HG03097 (cell line): ENCODE measurements at regions not wholly inside any gene's neighbourhood (a gene's known extent, or its start where the extent isn't known, plus 50 kb on each side); places are given as distances from the start of the nearest gene placed in this dataset.
"Not testable (repeated sequence)": the region's sequence is repeated elsewhere in the genome, so short reads cannot be mapped to it uniquely, and the experiment has no call there.

Experiments
- ATAC-seq: cut with Tn5 transposase; IDR thresholded peaks from one replicate; pipeline ENCODE4 v1.9.1; 2021; ENCODE audit not compliant: unreplicated experiment, low FRiP score

DNA sequence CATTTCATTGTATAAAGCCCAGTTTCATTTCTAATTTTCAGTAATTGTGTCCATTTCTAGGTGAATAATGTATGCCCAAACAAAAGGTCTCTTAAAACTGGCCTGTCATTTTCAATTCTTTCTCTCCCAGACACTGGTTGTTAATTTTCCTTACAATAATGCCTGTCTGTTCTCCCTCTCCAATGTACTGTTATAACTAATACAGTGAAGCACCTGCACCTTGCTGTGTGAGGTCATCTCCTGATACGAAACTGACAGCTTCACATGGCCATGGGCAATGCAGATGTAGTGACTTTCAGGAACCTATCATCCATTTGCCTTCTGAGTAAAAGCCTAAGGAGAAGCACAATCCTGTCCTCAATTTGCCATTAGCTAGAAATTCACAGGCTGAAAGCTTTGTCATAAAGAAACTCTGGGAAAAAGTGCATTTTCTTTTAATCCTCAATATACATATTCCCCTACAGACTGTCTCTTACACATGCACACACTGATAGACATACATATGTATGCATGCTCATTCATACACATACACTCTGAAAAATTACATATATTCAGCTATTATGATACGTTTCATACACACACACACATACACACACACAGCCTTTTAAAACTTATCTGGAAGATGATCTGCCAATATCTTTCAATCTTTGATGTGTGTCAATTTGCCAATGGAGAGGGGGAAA is 1030.3 kb downstream of the TDRD15 start:
- ATAC-seq: no peak

DNA sequence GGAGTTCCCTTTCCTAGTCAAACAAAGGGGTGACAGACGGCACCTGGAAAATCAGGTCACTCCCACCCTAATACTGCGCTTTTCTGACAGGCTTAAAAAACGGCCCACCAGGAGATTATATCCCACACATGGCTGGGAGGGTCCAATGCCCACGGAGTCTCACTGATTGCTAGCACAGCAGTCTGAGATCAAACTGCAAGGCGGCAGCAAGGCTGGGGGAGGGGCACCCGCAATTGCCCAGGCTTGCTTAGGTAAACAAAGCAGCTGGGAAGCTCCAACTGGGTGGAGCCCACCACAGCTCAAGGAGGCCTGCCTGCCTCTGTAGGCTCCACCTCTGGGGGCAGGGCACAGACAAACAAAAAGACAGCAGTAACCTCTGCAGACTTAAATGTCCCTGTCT is 1032.9 kb downstream of the TDRD15 start:
- not testable (repeated sequence) for ATAC-seq

DNA sequence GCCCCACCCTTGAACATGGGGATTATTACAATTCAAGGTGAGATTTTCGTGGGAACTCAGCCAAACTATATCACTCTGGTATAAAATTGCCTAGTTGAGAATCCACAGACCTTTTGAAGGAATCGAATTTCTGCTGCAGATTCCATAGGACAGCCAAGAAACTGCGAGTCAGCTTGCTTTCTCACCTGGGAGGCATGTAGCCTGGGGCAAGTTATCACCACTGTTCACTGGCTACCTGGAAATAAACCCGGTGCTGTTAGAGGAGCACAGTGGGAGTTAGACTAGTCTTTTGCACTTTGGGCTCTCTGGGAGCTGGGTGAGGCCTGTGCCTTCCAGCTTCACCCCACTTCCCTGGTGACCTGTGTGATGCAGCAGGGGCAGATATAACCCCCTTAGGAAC is 1043.5 kb downstream of the TDRD15 start:
- no peak for ATAC-seq

DNA sequence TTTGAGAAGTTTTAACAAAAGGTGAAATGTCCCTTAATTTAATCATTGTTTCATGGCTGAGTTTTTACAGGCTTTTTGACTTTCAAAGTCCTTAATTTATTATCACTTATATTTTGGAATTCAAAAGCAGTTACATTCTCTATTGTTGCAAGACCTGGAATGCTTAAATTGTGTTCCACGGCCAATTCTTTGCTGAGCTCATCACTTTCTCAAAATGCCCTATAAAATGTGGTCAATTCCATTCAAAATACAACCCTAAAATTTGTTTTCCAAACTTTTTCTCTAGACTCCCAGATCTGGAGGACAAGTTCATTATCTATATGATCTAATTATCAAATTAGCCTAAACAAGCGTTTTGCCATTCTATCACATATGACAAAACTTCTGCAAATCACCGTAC is 1051.2 kb downstream of the TDRD15 start:
- no peak for ATAC-seq

DNA sequence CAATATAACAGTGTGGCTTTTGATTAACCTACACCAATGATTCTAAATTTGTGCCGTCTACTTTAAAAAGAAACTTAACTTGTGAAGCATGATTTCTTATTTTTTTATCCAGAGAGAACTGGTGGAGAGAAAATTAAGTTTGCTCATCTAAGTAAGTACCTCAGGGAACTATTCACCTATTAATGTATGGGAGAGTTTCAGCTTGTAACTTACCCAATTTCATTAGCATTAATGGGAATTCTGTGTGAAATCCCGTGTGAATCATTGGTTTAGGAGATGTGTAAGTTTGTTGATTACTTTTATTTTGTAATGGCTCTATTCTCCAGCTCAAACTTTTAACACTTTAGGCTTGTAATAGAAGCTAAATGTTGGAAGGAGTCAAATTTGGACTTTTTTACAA is 1061.5 kb downstream of the TDRD15 start:
- no peak for ATAC-seq

DNA sequence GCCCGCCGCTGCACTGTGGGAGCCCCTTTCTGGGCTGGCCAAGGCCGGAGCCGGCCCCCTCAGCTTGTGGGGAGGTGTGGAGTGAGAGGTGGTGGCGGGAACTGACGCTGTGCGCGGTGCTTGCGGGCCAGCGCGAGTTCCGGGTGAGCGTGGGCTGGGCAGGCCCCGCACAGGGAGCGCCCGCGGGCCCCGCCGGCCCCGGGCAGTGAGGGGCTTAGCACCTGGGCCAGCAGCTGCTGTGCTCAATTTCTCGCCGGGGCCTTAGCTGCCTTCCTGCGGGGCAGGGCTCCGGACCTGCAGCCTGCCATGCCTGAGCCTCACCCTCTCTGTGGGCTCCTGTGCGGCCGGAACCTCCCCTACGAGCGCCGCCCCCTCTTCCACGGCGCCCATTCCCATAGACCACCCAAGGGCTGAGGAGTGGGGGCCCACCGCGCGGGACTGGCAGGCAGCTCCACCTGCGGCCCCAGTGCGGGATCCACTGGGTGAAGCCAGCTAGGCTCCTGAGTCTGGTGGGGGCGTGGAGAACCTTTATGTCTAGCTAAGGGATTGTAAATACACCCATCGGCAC is 1062.6 kb downstream of the TDRD15 start:
- ATAC-seq: not testable (repeated sequence)

DNA sequence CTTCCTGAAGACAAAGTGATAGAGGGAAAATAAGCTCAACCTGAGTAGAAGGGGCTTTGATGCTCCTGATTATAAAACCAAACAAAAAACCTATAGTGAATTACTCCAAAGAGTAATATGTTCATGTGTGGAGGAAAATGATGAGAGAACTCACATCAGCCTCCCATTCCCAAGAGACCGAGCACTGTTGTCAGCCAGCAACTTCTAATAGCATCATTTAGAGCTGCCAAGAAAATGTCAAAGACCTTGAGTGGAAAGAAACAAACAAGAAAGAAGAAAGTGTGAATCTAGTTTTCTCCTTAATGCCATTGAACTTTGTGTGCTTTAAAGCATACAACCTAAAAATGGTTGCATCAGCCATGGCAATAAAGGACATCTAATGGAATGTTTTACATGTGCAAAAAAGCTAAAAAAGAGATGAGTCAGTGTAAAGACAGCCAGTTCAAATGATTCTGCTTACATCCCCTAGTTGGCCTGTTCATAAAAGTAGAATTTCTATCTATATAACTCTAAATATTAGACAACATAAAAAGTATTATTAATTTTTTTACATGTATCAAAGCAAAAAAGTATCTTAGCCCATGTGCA is 1066.2 kb downstream of the TDRD15 start:
- ATAC-seq: no peak

DNA sequence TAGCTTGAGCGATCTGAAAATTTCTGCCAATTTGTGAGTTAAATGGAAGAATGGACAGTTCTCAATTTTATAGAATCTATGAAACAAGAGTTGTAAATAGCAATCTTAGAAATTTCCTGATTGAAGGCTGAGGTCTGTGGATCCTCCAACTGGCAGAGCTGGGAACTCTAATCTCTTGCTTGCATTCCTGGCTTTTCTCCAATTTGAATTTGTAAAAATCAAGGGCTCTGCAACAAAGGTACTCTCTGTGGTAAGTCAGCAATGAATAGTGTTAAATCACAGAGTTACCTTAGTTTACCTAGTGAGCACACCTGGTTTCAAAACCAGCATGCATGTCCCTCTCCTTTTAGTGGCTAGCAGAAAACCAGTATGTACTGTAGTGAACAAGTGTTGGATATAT is 1070.5 kb downstream of the TDRD15 start:
- no peak for ATAC-seq

DNA sequence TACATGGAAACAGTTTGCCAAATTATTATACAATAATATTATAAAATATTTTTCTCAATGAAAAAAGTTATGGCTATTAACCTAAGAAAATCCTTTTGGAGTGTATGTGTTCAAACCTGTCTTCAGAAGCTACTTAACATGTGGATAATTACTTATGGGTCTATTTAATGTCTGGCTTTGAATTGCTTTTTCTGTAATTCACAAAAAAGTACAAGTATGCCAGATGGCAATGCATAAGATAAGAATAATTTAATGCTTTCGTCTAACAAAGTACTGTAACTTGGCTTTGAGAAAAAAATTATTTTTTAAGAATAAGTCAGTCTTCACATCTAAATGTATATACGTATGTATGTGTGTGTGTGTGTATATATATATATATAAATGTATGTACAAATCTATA is 1073.0 kb downstream of the TDRD15 start:
- ATAC-seq: no peak

DNA sequence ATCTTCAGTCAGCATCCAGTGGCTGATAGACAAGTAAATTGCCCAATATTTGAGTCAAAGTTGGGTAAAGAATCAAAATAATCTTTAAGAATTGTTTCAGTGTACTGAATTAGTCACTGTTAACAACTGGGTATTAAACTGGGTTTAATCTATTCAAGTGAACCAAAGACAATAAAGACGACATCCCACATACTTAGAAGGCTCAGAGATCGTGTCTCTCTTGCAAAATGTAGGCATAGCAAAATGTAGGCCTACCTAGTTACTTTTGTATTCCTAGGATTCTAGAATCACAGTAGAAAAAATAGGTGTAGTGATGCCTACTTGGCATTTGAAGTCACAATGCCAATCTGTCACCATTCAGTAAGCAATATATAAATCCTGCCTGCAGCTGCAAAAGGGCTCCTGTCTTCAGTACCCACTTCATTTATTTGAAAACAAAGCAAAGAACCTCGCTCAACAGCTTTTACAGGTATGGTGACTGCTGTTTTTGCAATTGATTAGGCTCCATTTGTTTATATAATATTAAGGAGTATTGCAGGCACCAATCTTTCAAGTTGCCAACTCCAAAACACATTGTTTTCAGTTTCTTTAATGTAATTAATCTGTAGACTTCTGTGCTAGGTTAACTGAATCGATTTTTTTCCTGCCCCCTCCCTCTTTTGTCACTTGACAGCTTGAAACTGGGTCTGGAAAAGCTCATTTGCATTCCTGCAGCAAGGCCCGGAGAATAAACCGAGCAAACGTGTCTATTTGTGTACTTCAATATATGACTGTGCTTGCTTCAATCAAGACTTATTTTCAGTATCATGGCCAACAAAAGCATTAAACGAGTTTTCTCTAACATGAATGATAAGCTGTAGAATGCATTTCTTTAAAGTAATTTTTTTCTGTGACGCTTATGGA is 1074.9 kb downstream of the TDRD15 start:
- no peak for ATAC-seq

DNA sequence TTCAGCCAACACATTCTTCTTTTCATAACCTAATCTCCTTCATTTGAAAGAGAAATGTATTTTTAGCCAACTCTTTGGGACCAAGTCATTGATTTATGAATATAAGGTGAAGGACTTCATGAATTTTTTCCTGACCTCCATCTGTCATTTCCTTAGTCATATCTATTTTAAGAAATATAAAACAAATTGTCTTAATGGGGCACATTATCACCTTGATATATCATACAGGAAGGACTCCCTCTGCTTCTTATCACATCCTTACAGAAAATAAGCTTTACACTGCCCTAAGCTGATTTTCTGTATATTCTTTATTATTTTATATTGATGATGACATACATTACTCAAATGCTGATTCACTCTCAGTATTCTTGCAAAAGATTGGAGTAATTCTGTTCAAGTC is 1076.2 kb downstream of the TDRD15 start:
- ATAC-seq: no peak

DNA sequence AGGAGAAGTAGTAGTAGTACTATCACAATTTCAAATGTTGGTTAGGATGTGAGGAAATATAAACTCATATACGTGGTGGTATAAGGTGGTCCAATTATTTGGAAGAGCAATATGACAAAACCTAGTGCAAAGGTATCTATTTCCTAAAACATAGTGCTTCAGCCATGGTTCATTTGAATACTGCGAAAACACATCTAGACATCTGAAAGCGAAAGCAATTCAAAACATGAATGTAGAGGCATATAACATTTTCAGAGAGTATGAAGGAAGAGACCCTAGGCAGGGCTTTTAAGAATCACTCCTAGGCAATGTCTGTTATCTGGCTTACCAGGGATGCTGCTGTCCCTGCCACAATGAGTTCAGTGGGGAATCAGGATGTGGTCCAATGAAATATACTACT is 1085.8 kb downstream of the TDRD15 start:
- no peak for ATAC-seq

DNA sequence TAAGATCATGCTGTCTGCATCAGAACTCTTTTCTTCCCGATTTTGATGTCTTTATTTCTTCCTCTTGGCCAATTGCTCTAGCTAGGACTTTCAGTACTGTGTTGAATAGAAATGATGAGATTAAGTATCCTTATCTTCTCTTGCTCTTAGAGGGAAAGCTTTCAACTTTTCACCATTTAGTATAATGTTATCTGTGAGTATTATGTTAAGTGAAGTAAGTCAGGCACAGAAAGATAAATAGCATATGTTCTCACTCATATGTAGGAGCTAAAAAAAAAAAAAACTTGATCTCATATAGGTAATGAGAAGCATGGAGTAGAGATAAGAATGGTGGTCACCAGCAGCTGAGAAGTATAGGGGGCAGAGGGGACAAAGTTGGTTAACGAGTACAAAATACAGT is 1089.5 kb downstream of the TDRD15 start:
- ATAC-seq: no peak

DNA sequence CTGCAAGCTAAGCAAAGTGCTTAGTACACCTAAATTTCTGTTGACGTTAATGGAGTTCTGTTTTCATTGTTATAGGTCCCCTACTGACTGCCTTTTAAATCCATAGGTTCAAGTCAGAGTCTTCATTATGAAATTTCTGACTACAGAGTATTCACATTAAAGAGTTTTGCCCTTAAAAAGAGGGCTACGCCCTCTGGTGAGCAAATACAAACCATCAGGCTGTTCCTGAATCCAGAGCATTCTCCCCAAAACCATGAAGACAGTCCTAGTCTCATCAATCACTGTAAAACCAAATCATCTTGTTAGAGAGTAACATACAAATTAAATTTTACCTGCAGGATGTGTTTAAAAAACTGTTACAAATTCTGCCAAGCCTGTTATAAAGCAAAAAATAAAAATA is 1091.7 kb downstream of the TDRD15 start:
- no peak for ATAC-seq

DNA sequence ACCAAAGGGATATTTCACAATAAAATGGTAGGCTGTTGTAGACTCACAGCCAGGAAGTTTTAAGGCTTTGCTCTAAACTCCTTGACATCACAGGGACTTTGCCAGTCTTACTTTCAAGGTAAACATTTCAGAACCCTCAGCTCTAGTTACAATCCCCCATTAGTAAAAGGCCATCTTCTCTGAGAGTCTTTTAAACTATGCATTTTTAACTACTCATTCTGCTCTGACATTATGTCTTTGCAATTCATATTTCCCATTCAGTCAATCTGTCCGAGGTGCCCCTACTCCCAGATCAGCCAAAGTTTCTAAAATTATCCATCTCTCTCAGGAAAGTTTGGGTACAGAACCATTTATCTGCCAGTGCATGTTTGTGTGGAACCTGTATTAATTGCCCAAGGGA is 1094.1 kb downstream of the TDRD15 start:
- no peak for ATAC-seq

DNA sequence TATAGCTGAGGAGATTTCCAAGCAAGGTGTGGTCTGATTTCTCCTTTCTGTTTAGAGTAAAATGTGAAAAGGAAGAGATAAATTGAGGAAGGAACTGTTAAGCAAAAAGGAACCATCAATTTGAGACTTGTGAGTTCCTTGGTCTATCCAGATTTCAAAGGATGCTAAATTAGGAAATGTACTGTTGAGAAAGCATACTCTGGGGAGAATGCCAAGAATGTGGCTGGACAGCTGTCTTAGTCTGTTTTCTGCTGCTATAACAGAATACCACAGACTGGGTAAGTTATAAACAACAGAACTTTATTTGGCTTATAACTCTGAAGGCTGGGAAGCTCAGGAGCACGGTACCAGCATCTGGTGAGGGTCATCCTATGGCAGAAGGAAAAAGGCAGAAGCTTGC is 1097.2 kb downstream of the TDRD15 start:
- ATAC-seq: no peak

DNA sequence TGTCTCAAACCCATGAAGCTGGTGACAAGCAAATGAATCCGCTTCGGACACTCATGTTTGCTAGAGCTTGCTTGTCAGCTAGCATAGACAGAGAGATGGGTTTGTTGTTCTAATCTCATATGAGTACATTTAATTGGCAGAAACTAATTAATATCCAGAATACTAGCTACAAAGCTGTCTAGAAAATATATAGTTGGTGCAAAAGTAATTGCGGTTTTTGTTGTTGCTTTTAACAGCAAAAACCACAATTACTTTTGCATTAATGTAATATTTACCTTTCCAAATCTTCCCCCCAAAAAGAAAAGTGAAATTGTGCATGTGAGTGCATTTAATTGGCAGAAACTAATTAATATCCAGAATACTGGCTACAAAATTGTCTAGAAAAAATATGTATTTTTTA is 1115.2 kb downstream of the TDRD15 start:
- no peak for ATAC-seq

DNA sequence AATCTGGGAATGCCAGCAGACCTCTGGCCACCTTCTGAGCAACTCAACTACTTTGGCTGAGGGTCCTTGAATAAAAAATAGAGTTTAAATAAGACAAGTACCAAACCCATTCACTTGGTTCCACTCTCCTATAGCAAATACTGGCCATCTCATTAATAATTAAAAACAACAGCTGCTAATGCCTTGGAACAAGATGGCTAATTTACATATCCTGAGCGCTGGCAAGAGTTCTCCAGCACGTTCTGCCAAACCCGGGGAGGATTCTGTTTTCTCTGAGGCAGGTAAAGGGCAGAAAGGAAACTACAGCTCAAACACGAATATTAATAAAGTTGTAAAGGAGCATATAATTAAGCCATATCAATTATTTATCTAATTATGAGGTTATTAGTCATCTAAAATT is 1123.7 kb downstream of the TDRD15 start:
- ATAC-seq: no peak

DNA sequence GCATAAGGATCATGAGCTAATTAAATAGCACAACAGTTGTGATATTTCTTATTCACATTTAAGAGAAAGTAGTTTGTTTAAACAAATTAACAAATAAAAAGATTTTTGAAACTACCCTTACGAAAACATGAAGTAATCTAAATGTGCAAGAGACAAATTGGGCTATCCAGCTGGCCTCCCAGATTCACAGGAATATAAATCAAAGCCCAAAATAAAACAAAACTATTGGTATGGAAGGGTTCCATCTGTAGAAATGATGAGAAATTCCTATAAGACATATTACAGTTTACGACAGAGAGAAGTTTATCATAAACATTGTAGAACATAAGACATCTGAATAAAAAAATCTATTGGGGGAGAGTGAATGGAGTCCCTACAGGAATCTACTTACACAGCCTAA is 1125.1 kb downstream of the TDRD15 start:
- no peak for ATAC-seq

DNA sequence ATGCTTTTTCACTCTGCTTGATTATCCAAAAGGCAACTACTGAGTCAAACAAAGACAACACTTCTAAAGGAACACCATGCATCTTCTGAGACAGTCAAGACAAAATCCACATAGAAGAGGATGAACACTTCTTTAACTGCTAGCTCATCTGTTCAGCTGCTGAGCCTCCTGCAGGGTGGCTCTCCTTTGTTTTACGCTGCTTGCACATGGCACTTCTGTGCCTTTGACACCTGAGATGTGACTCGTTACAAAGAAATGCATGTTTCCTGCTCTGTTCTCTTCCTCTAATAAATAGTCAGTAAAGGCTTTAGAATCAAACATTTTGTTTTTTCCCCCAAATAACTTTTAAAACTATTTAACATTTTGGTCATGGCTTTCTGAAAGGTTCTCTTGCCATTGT is 1129.4 kb downstream of the TDRD15 start:
- ATAC-seq: no peak

DNA sequence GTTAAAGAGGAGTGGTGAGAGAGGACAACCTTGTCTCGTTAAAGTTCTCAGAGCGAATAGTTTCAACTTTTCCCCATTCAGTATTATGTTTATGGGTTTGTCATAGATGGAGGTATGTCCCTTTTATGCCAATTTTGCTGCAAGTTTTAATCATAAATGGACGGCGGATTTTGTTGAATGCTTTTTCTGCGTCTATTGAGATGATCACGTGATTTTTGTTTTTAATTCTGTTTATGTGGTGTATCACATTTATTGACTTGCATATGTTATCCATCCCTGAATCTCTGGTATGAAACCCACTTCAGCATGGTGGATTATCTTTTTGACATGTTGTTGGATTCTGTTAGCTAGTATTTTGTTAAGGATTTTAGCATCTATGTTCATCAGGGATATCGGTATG is 1123.8 kb upstream of the KLHL29 start:
- ATAC-seq: no peak
